ENCODE measurements at regions not wholly inside any gene's neighbourhood (a gene's known extent, or its start where the extent isn't known, plus 50 kb on each side); places are given as distances from the start of the nearest gene placed in this dataset.

- no peak for TF ChIP-seq FOS (IDR thresholded peaks at IDR 0.05; ENCODE audit: borderline replicate concordance, insufficient read depth, low read length)
- no peak for TF ChIP-seq POLR2A (IDR thresholded peaks at IDR 0.05; ENCODE audit: low read depth, low read length)
- TF ChIP-seq MYC (IDR thresholded peaks at IDR 0.05; ENCODE audit: low read depth, low read length), result no peak
- no peak for TF ChIP-seq CTCF (IDR thresholded peaks at IDR 0.05; ENCODE audit: extremely low read depth in 1 of 2, insufficient read depth in 1 of 2, low read depth in 1 of 2, low read length in 2 of 2)
- no peak for TF ChIP-seq POLR2AphosphoS5 (IDR thresholded peaks at IDR 0.05; ENCODE audit: insufficient read depth, low read depth, low read length)
- no peak for TF ChIP-seq JUN (IDR thresholded peaks at IDR 0.05; ENCODE audit: borderline replicate concordance, insufficient read depth, insufficient read length, low read depth)
- no peak for TF ChIP-seq GATA2 (IDR thresholded peaks at IDR 0.05; ENCODE audit: insufficient read depth, insufficient read length, low read depth, low read length)
- TF ChIP-seq MAX (IDR thresholded peaks at IDR 0.05; ENCODE audit: insufficient read depth, insufficient read length), result no peak
- no peak for TF ChIP-seq EZH2 (IDR thresholded peaks at IDR 0.05; ENCODE audit: borderline replicate concordance, low read depth, low read length, severe bottlenecking)
- Histone ChIP-seq H3K27me3 (ENCODE audit: control insufficient read depth in 2 of 2, insufficient read depth in 2 of 2, low read length in 2 of 2) (no peaks in the 10 kb centered on the region), H4K20me1 (replicated peaks; ENCODE audit: control insufficient read depth, extremely low read depth, insufficient read depth, low read length) (no peaks in the 10 kb centered on the region), H3K9me3 (replicated peaks; ENCODE audit: control insufficient read depth, insufficient read depth, low read length) (peaks cover 4% of the 10 kb centered on the region), H3K9me1 (replicated peaks; ENCODE audit: control insufficient read depth, extremely low read depth, insufficient read depth, low read length) (no peaks in the 10 kb centered on the region), H3K27ac (ENCODE audit: insufficient read depth, low read depth, low read length) (no peak overlapping the region), H2AFZ (ENCODE audit: low read depth, low read length) (no peak overlapping the region), H3K9ac (replicated peaks; ENCODE audit: extremely low read depth, insufficient read depth, low read length) (no peak overlapping the region), H3K4me3 (replicated peaks in 1 of 3; ENCODE audit: insufficient read depth in 1 of 3, low read depth in 1 of 3, low read length in 3 of 3) (no peak overlapping the region), H3K4me1 (ENCODE audit: control insufficient read depth, extremely low read depth, insufficient read depth, low read length) (no peaks in the 10 kb centered on the region), H3K4me2 (ENCODE audit: insufficient read depth, low read length) (no peak overlapping the region), H3K79me2 (ENCODE audit: control insufficient read depth, insufficient read depth, low read length) (no peaks in the 10 kb centered on the region), H3K36me3 (ENCODE audit: control insufficient read depth in 2 of 2, extremely low read depth in 1 of 2, insufficient read depth in 2 of 2, low read length in 2 of 2) (no peaks in the 10 kb centered on the region)
- no TSS peak for BruUV-seq (replicated peaks)
- ChIA-PET POLR2A (no interaction called here), CTCF (no interaction called here)
- dilution Hi-C loops (cut with MboI; ENCODE audit: extremely low pct_ligation_motif_present, low sequenced_read_pairs), result no loop called here
- intact Hi-C loops (cut with micrococcal nuclease), result no loop called here
- FAIRE-seq (no peak), DNase-seq (ENCODE audit: low read depth, low spot score) (no peak)
Observed at GRCh38 chr17:22467720-22468119, 775.4 kb downstream of the KCNJ18 start.
